Fibroblast of the aortic adventitia (primary cell): ENCODE measurements at regions not wholly inside any gene's neighbourhood (a gene's known extent, or its start where the extent isn't known, plus 50 kb on each side); places are given as distances from the start of the nearest gene placed in this dataset.

Source experiments
- DNase-seq: peaks from one replicate; pipeline ENCODE4 v3.0.0-alpha.2; 2010; ENCODE audit warnings: low read depth
- H3K4me3 ChIP-seq: 2 replicates; pipeline ENCODE4 v1.5.1; 2011; ENCODE audit warnings: low read depth, mild to moderate bottlenecking, control low read depth, low read length, moderate library complexity
- CTCF ChIP-seq: IDR thresholded peaks from 2 replicates; pipeline ENCODE4 v1.5.1; 2011; ENCODE audit warnings: mild to moderate bottlenecking, low read length, control low read depth, inconsistent platforms; ENCODE audit not compliant: insufficient read depth

- no peak for DNase-seq
- no peak overlapping the region for H3K4me3 ChIP-seq
- no peak for TF ChIP-seq CTCF
Observed at GRCh38 chr6:66065313-66065712, 358.3 kb upstream of the EYS start.

GRCh38 chr6:66057034-66057433 lies 350.0 kb upstream of the EYS start:
- no peak for DNase-seq
- no peak for TF ChIP-seq CTCF
- no peak overlapping the region for H3K4me3 ChIP-seq

- DNase-seq: no peak
- TF ChIP-seq CTCF: no peak
- no peak overlapping the region for H3K4me3 ChIP-seq
Observed at GRCh38 chr6:66054967-66055366, 347.9 kb upstream of the EYS start.

GRCh38 chr6:66051812-66052211 lies 344.8 kb upstream of the EYS start:
- no peak for DNase-seq
- no peak overlapping the region for H3K4me3 ChIP-seq
- no peak for TF ChIP-seq CTCF

GRCh38 chr6:66048684-66049474 lies 341.9 kb upstream of the EYS start:
- no peak overlapping the region for H3K4me3 ChIP-seq
- DNase-seq: no peak
- no peak for TF ChIP-seq CTCF

- no peak for DNase-seq
- TF ChIP-seq CTCF: no peak
- H3K4me3 ChIP-seq: no peak overlapping the region
Observed at GRCh38 chr6:66032626-66033025, 325.6 kb upstream of the EYS start.

- DNase-seq: no peak
- no peak for TF ChIP-seq CTCF
- H3K4me3 ChIP-seq: no peak overlapping the region
Observed at GRCh38 chr6:66029391-66029790, 322.4 kb upstream of the EYS start.
